ENCODE measurements at regions not wholly inside any gene's neighbourhood (a gene's known extent, or its start where the extent isn't known, plus 50 kb on each side); places are given as distances from the start of the nearest gene placed in this dataset.

DNA sequence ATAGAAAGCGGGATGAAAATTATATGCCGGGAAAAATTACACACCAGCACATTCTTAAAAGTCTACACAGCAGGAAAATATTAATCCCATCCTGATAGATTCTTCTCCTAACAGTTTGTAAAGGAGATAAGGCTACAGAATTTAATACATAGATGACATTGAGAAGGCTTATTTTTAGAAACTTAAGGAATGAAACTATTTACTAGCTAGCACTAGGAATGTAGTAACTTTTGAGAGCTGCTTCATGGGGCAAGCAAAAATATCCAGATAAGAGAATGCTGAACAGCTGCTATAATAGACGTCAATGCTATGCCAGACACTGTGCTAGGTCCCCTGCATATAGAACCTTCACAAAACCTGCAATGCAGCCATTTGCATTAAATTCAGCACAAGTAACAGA is 912.7 kb upstream of the NR2F2 start:
- DNase-seq, result no peak

DNA sequence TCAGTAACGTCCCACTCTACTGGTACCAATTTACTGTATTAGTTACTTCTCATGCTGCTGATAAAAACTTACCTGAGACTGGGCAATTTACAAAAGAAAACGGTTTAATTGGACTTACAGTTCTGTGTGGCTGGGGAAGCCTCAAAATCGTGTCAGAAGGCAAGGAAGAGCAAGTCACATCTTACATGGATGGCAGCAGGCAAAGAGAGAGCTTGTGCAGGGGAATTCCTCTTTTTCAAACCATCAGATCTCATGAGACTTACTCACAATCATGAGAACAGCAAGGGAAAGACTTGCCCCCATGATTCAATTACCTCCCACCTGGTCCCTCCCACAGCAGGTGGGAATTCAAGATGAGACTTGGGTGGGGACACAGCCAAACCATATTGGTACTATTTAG is 908.2 kb upstream of the NR2F2 start:
- no peak for DNase-seq

DNA sequence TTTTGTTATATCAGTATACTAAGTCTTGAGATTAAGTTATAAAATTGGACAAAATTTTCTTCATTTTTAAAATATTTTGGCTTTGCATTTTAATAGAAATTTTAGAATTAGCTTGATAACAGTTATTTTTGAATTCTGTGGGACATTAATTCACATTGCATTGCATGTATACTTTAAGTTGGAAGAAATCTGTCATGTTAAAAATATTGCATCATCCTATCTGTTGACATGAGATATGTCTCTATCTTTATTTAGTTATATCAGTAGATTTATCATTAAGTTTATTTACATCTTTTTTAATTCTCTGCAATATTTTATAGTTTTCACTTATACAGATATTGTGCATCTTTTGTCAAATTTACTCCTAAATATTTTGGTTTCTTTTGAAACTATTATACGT is 904.6 kb upstream of the NR2F2 start:
- DNase-seq, result no peak

DNA sequence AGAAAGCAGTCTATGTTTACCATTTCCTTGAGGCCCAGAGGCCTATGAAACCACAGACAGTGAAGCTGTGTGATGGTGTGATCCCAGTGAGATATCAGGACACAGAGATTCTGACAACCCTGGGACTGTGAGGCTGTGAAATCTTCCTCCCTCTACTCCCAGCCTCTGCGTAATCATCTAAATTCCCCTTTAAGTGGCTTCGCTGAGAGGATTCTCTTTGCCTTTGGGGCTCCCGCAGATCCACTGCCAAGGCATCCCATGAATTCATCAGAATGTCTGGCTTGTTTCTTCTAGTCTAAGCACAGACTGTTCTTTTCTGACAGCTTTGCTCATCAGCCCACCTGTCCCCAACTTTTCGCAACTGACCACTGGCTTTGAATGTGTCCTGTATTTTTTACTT is 901.2 kb upstream of the NR2F2 start:
- no peak for DNase-seq

DNA sequence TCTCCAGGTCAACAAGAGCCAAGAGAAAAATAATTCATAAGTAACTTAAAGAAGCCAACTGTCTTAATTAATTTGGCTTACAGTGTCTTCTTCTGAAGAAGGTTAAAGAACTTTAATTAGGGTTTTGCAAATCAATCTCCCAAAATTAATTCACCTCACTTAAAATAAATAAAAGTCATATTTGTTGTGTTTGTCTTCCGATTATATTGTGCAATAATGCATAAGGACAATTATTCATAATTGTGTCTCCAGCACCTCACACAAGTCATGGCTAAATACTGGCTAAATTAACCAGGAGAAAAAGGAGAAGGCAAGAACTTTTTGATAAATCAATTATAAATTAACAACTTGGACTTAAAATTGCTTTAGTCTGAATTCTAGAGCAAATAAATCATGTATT is 899.0 kb upstream of the NR2F2 start:
- no peak for DNase-seq

DNA sequence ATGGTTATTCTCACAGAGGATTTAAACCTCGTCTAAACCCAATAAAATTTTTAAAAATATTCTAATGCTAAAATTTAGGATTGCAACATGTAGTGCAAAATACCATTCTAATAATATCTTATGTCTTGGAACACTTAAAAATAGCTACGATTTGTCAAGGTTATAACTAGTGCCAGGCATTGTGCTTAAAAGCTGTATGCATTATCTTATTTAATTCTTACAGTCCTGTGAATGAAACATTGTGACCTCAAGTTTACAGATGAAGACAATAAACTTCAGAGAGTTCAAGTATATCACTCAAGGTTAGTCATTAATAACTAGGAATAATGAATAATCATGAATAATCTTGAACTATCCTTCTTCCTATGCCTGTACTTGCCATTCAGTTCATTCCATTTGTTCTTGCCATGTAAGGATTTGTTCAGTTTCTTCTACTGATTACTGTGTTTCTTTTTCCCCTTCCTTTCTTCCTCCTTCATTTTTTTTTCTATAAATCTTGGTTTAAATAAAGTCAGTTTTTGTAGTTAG is 897.6 kb upstream of the NR2F2 start:
- no peak for DNase-seq

DNA sequence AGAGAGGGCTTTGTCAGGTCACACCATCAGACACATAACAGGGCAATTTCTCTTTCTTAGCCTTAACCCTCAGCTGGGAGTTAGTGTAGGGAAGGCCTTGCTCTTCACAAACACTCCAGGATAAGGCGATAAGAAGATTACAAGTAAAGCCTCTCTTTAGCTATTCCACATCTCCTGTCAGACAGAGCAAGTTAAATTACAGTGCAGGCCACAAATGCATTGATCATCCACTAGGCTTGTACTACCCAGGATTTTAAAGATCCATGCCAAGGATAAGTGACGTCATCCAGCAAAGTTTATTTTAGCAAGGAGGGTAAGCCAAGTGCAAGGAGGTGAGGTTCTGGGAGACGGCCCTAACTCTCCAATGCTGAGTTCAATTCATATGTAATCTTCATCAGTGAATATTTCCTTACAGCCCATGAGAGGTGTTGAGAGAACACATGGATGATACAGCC is 890.6 kb upstream of the NR2F2 start:
- no peak for DNase-seq

DNA sequence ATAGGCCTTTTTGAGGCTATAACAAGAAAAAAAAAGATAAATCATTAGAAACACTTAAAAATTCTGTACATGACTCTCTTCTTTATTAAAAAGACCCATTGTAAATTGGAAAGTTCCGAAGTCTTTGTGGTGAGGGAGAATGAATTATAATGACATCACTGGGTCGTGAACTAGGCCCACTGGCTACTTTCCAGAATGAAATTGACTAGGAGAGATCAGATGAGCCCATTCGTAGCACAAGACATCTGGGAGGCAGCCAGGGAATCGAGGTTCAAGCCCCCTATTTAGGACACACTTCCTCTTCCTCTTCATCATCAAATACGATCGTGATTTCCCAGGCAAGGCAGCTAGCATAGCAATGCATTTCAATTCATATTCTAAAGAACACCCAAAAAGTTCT is 889.8 kb upstream of the NR2F2 start:
- no peak for DNase-seq

DNA sequence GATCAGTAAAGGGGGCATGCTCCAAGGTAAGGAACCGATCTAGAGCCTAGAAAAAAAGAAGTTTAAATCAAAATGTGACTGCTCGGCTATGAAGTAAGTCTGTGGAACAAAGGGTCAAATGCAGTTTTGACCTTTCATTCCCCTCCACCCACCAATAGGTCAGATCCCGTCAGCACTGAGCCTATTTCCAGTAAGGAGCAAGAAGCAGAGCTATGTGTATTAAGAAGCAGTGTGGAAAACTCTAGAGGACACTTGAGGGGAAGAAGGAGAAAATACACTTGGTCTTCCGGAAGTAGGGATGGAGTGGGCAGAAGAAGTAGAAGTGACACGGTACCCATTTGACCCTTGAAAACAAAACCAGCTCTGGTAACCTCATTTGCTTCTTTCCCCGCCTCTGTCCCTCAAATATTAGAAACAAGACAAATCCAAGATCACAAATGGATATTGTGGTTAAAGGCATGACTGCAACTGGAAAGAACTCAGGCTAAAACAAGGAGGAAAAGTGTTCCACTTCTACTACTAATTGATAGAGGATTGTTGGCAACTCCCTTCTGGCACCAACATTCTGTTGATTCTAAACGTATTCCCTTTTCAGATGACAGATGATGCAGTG is 888.3 kb upstream of the NR2F2 start:
- no peak for DNase-seq

DNA sequence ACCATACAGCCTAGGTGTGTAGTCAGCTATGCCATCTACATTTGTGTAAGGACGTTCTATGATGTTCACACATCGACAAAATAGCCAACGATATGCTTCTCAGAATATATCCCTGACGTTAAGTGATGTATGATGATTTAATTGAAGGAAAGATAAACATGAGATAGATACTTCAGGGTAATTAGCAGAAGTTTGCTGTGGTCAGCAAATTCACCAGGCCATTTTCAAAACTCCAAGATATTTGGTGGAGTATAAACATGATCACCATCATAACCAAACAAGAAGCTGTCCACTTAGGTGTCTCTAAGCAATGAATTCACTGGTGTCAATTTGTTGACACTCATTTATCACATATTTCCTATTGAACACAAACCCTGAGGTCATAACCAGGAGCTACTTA is 885.6 kb upstream of the NR2F2 start:
- DNase-seq, result no peak

DNA sequence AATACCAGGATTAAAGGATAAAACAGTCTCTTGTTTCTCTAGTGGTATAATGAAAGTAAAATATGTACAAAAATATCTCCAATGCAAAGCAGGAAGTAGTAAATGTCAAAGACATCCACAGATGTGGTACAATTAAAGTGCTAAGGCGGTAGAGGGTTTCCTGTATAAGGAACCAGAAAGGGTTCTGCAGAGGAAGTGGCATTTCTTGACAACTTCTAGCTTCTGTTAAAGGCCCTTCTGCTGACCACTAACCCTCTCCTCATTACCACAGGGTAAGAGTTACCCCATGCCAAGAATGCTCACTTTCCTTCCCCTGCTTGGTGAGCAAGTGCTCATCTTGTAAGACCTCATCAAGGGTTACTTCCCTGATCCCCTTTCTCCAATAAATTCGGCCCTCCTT is 883.6 kb upstream of the NR2F2 start:
- DNase-seq, result no peak

DNA sequence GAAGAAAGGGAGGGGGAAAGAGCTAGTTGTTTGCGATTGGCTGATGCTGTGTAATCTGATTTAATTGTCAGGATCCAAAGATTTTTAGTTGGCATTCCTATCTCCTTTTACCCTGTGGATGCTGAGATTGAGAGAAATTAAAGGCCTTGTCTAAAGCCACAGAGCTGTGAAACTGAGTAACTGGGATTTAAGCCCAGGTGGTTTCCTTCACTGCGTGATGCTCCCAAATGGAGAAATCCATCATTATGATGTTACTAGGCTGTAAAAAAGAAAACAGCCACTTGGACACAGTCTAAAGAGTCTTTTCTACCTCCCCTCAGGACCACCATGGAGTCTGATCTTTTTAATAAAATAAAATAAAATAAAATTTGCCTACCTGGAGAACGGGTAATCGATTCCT is 883.0 kb upstream of the NR2F2 start:
- no peak for DNase-seq

DNA sequence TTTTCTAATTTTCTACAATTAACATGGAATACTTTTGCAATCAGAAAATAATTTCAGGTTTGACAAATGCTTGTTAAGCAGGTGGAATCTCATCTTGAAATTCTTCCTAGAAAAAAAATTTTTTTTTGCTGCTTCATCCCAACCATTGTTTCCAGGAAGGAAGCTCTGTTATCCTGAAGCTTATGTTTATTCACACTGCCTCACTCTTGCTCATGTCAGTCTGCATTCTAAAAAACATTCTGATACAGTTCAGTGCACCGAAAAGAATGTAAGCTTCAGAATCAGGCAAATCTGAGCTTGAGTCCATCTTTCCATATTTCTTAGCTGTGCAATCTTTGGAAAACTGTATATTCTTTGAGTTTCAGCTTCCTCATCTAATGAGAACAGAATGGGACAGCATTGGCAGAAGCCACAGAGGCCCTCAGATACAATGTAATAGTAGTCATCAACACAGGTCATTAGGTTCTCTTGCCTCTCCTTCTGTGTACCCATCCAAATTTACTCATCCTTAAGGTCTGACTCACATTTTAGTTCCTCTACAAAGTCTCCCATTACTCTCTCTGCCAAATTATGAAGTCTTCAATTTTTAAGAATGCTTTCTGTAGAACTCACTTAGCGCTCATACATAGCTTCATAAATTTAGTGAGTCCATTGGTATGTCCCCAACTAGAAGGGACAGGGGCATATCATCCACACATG is 881.8 kb upstream of the NR2F2 start:
- no peak for DNase-seq

DNA sequence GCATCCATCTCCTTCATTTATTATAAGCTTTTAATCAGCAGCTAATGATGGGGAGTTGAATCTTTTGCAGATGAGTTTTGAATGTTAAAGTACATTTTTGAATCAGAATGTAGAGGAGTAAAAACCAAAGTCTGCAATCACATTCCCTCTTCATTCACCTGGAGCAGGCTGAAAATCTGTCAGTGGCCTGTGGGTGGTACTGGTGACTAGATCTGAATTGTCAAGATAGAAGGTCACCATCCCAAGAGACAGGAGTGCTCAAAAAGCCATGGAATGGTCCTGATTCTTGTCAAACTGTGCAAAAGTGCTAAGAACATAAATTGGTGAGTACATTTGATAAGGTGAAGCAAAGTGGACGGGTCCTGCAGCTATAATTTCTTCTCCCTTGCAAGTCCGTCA is 881.3 kb upstream of the NR2F2 start:
- no peak for DNase-seq

DNA sequence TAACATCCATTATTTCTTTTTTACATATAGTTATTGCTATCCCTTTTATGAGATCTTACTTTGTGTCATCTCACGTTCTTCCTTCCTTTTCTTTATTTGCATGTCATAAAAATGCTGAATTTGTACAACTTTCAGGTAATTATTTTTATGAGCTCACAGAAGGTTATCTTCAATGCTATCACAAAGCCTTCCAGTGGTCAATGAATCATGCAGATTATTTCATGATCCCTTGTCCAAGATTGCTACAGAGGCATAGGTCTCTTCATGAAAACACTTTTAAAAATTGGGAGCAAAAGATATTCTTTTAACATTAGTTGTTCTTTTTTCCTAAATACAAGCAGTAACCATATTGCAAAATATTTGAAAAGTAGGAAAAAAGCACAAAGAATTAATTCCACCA is 880.1 kb upstream of the NR2F2 start:
- DNase-seq, result no peak

DNA sequence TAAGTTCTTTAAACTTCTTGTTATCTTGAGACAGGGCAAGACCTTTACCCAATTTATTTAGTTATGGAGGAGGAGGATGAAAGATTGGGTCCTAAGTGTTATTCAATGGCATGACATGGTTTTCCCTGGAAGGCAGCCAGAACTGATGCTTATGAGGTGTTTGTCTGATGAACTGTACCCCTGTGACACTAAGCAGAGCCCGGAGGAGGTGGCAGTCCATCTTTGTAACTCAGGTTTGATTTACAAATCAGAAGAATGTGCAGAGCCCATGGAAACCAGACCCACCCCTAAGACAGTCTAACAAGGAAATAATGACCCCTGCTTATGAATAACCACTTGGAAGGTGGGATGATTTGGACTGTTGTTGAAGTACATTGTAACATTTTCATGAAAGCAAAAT is 878.6 kb upstream of the NR2F2 start:
- DNase-seq, result no peak

DNA sequence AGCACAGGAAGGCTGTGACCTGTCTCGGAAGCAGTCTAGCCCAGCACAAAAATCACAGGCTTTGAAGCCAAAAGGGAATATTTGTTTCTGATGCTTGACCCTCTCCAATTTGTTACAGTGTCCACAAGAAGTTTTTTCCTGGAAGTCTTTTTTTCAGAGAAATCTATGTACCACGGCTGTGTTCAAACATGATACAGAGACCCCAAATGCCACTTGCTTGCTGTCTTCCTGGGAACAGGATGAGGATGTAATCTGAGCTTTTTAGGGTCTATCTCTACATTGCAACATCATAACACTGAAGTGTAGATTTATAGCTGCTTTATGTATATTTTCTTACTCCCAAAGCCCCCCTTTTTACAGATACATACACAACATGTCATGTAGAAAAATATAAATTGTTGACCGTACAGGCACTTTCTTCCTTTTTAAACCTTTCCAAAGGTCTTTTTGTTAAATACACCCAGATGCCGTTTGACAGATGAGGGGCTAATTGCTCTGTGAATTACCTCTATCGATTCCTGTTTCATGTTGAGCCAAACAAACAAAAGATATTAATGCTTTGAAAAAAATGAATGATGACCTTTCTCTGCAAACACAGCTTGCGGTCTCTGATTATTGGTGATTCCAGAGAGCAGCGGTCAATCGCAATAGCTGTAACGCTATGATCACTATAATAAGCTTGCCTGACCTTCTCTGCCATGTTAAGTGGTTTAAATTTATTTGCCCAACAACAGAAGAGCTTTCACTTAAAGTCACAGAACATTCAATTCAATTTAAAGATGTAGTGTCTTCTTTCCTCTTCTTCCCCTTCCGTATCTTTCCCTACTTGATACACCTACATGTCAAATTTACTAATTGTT is 875.9 kb upstream of the NR2F2 start:
- no peak for DNase-seq

DNA sequence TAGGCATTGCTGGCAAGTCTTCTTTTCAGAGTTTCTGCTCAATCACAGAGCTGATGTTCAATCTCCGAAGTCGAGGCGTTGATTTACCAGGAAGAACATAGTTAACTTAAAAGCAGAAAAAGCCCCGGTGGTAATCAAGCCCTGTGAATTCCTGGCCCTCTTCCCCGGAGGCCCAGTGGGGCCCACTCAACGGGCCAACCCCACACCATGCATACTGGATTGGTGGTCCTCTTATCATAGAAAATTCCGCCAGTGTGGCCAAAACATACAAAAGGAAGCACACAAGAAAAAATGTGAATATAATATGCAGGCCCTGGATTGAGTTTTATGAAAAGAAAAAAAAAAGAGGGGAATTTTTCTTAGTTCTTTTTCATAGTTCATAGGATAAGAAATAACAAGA is 873.0 kb upstream of the NR2F2 start:
- no peak for DNase-seq

DNA sequence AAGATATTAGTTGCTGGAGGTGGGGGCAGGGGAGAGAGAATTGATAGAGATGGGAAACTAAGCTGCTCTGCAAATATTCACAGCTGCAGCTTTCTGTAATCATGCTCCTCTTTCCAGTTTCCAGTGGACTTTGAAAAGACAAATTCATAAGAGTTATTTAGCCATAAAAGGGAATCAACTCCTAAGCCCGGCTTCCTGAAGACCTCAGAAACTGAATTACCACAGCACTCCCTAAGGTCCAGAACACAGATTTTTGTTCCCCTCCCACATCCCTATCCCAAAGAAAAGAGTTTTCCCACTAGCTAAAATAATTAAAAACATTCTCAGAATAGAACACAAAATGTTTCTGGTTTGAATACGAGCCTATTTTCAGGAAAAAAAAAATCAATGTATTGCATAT is 871.8 kb upstream of the NR2F2 start:
- DNase-seq, result no peak

DNA sequence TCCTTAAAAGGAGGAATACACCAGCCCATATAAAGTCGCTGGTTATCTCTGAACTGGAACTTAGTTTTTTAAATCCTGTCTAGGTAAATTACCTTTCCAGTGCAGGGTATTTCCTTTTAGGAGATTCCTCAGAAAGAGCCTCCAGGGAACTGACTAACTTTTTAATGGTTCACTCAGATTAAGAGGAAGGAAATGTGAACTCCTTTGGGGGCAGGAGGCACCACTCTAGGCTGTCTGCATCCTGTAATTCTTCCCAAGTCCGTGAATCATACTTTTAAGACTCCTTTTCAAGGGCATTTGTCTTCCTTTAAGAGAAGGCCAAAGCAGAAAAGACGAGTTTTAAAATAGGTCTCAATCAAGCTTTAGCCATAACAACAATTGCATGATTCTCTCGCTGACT is 871.2 kb upstream of the NR2F2 start:
- DNase-seq, result no peak

DNA sequence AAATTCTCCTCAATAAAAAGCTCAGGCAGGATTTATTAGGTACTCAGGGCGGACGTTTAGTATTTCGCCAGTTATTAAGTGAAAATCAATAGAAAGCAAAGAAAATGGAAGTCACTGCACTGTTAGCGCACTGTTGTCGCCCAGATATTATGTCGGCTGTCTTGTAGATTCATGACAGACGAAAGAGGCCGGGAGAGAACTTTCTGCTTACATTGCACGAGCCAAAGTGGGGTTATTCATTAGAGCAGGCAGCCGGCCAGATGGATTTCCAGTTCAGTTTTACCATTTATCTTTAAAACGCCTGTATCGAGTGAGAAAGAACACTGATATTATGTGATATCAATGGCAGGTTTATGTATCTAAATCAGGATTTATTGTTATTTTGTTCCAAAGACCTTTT is 866.0 kb upstream of the NR2F2 start:
- DNase-seq, result no peak

DNA sequence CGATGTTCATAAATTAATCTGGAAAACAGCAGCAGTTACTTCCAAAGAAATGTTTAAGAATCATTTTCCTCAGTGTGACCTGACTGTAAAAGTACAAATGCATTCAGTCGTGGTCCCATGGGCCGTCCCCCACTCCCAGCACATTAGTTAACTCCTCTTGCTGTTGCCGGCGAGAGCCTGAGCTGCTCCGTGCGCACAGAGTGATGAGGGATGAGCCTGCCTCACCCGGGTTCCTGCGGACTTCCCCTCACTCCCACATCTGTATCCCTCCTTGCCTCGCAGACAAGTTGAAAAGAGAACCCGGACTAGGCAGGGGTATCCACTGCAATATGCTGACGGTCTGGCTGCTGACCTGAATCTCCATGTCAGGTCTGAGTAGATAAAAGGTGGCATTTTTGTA is 861.7 kb upstream of the NR2F2 start:
- DNase-seq, result no peak

DNA sequence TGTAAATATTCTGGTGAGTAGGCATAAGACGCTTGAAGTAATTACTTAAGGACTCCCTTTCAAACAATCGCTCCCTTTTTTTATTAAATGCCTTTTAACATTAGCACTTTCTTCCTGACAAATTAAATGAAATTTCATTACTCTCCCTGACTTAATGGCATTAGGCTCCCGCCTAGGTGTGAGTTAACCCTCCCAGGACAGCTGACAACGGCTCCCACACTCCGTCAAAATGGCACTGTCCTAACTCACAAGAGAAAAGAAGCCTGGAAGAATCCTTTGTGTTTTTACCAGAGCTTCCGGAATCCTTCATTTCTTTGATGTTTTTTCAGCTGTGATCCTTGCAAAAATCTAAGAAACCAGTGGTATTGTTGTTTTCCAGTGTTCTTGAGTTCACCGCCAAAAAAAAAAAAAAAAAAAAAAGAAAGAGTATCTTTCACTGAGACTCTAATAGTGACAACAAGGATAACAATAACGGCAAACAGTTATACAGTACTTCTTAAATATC is 861.0 kb upstream of the NR2F2 start:
- DNase-seq, result no peak

DNA sequence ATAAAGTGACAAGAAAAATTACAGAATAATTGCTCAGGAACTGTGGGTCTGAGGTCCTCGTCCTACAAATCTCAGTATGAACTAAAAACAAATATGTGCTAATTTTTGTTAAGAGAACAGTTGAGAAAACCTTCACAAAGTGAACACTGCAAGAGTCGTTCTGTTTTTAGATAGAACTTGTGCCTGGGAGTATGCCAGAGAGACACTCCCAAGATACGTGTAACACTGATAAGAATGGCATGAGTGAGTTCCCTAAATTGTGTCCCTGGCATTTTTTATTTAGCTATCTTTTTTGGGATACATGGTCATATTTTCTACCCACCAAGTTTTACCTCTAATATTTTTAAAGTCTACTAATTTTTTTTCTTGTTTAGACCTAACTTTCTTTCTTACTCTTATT is 860.0 kb upstream of the NR2F2 start:
- no peak for DNase-seq
